K562 (cell line): ENCODE measurements at regions not wholly inside any gene's neighbourhood (a gene's known extent, or its start where the extent isn't known, plus 50 kb on each side); places are given as distances from the start of the nearest gene placed in this dataset.

Source experiments
- CTCF ChIP-seq, 3 experiments: IDR thresholded peaks in 2 of 3; conservative IDR thresholded peaks in 1 of 3; 2 replicates each; pipeline ENCODE4 v1.5.1; 2011 to 2012; ENCODE audit warnings: low read length in 3 of 3, mild to moderate bottlenecking in 3 of 3, control low read depth in 2 of 3, improper control_type of control experiment in 1 of 3, inconsistent platforms in 1 of 3, low read depth in 1 of 3, mixed read lengths in 1 of 3, moderate library complexity in 1 of 3; ENCODE audit not compliant: insufficient read depth in 2 of 3
- MEF2A ChIP-seq: IDR thresholded peaks from 2 replicates; pipeline ENCODE4 v1.6.1; 2011; ENCODE audit warnings: low read depth, mild to moderate bottlenecking, low read length, moderate library complexity; ENCODE audit not compliant: control insufficient read depth

GRCh38 chr4:187739771-187740170 is 255.8 kb upstream of the ZFP42 start:
- TF ChIP-seq CTCF (IDR thresholded peaks at IDR 0.05 in 2 of 3, conservative IDR thresholded peaks at IDR 0.05 in 1 of 3; ENCODE audit: insufficient read depth in 2 of 3, low read depth in 1 of 3, low read length in 3 of 3) (no peak), MEF2A (no peak)
